Rectal smooth muscle tissue (tissue), 1 donor: ENCODE measurements at regions not wholly inside any gene's neighbourhood (a gene's known extent, or its start where the extent isn't known, plus 50 kb on each side); places are given as distances from the start of the nearest gene placed in this dataset.

Experiments
- H3K27ac ChIP-seq: one replicate; pipeline ENCODE4 v1.7.0; 2013; ENCODE audit warnings: low read depth, low read length, inconsistent platforms
- H3K27me3 ChIP-seq: one replicate; pipeline ENCODE4 v1.7.0; 2013; ENCODE audit warnings: low read length; ENCODE audit not compliant: control insufficient read depth, insufficient read depth
- H3K36me3 ChIP-seq: one replicate; pipeline ENCODE4 v1.7.0; 2013; ENCODE audit warnings: low read length; ENCODE audit not compliant: control insufficient read depth, insufficient read depth
- H3K4me1 ChIP-seq: one replicate; pipeline ENCODE4 v1.7.0; 2013; ENCODE audit warnings: low read length; ENCODE audit not compliant: control insufficient read depth, insufficient read depth
- H3K4me3 ChIP-seq: one replicate; pipeline ENCODE4 v1.7.0; 2013; ENCODE audit warnings: low read length
- H3K9ac ChIP-seq: one replicate; pipeline ENCODE4 v1.7.0; 2013; ENCODE audit warnings: low read length

GRCh38 chr5:148708854-148709253, 54.5 kb upstream of the HTR4 start:
- Histone ChIP-seq H3K4me1 (peaks cover 6% of the 10 kb centered on the region), H3K27me3 (no peaks in the 10 kb centered on the region), H3K27ac (no peak overlapping the region), H3K9ac (no peak overlapping the region), H3K36me3 (no peaks in the 10 kb centered on the region), H3K4me3 (no peak overlapping the region)

- H3K4me3 ChIP-seq: no peak overlapping the region
- no peaks in the 10 kb centered on the region for H3K36me3 ChIP-seq
- H3K4me1 ChIP-seq: peaks cover 6% of the 10 kb centered on the region
Measured at GRCh38 chr5:148711961-148712360, 57.6 kb upstream of the HTR4 start.

GRCh38 chr5:148713735-148714508, 59.6 kb upstream of the HTR4 start:
- no peaks in the 10 kb centered on the region for H3K36me3 ChIP-seq
- no peak overlapping the region for H3K4me3 ChIP-seq
- H3K9ac ChIP-seq: no peak overlapping the region

More at GRCh38 chr5:148711961-148712360, 57.6 kb upstream of the HTR4 start:
- Histone ChIP-seq H3K27me3 (no peaks in the 10 kb centered on the region), H3K9ac (no peak overlapping the region), H3K27ac (no peak overlapping the region)

GRCh38 chr5:148716716-148717115, 62.4 kb upstream of the HTR4 start:
- Histone ChIP-seq H3K27ac (no peak overlapping the region), H3K36me3 (no peaks in the 10 kb centered on the region), H3K27me3 (no peaks in the 10 kb centered on the region), H3K4me1 (no peaks in the 10 kb centered on the region), H3K4me3 (no peak overlapping the region), H3K9ac (no peak overlapping the region)

More at GRCh38 chr5:148713735-148714508, 59.6 kb upstream of the HTR4 start:
- H3K4me1 ChIP-seq: peaks cover 6% of the 10 kb centered on the region
- no peaks in the 10 kb centered on the region for H3K27me3 ChIP-seq
- H3K27ac ChIP-seq: no peak overlapping the region

GRCh38 chr5:148717668-148718067, 63.3 kb upstream of the HTR4 start:
- H3K4me3 ChIP-seq: no peak overlapping the region
- no peak overlapping the region for H3K27ac ChIP-seq
- H3K27me3 ChIP-seq: no peaks in the 10 kb centered on the region
- no peaks in the 10 kb centered on the region for H3K4me1 ChIP-seq
- no peaks in the 10 kb centered on the region for H3K36me3 ChIP-seq
- no peak overlapping the region for H3K9ac ChIP-seq

GRCh38 chr5:148719605-148720004, 65.3 kb upstream of the HTR4 start:
- Histone ChIP-seq H3K4me3 (no peak overlapping the region), H3K4me1 (no peaks in the 10 kb centered on the region), H3K27ac (no peak overlapping the region), H3K9ac (no peak overlapping the region), H3K27me3 (no peaks in the 10 kb centered on the region), H3K36me3 (no peaks in the 10 kb centered on the region)

- H3K4me1 ChIP-seq: no peaks in the 10 kb centered on the region
- H3K4me3 ChIP-seq: no peak overlapping the region
- H3K36me3 ChIP-seq: no peaks in the 10 kb centered on the region
- H3K27me3 ChIP-seq: no peaks in the 10 kb centered on the region
- no peak overlapping the region for H3K27ac ChIP-seq
- H3K9ac ChIP-seq: no peak overlapping the region
Measured at GRCh38 chr5:148720257-148720656, 65.9 kb upstream of the HTR4 start.

GRCh38 chr5:148723143-148723542, 68.8 kb upstream of the HTR4 start:
- Histone ChIP-seq H3K27me3 (no peaks in the 10 kb centered on the region), H3K4me3 (no peak overlapping the region), H3K9ac (no peak overlapping the region), H3K27ac (no peak overlapping the region), H3K4me1 (no peaks in the 10 kb centered on the region), H3K36me3 (no peaks in the 10 kb centered on the region)

- no peak overlapping the region for H3K4me3 ChIP-seq
Measured at GRCh38 chr5:148725675-148726074, 71.3 kb upstream of the HTR4 start.

GRCh38 chr5:148729182-148729581, 74.9 kb upstream of the HTR4 start:
- H3K27me3 ChIP-seq: no peaks in the 10 kb centered on the region
- no peak overlapping the region for H3K27ac ChIP-seq
- peaks cover 4% of the 10 kb centered on the region for H3K4me1 ChIP-seq
- no peak overlapping the region for H3K4me3 ChIP-seq
- no peaks in the 10 kb centered on the region for H3K36me3 ChIP-seq
- no peak overlapping the region for H3K9ac ChIP-seq

More at GRCh38 chr5:148725675-148726074, 71.3 kb upstream of the HTR4 start:
- Histone ChIP-seq H3K4me1 (peaks cover 4% of the 10 kb centered on the region), H3K27me3 (no peaks in the 10 kb centered on the region), H3K27ac (no peak overlapping the region), H3K36me3 (no peaks in the 10 kb centered on the region), H3K9ac (no peak overlapping the region)

GRCh38 chr5:148730270-148730669, 75.9 kb upstream of the HTR4 start:
- Histone ChIP-seq H3K9ac (no peak overlapping the region), H3K27me3 (no peaks in the 10 kb centered on the region), H3K36me3 (no peaks in the 10 kb centered on the region), H3K27ac (no peak overlapping the region), H3K4me1 (peaks cover 4% of the 10 kb centered on the region), H3K4me3 (no peak overlapping the region)

GRCh38 chr5:148730942-148731898, 76.9 kb upstream of the HTR4 start:
- Histone ChIP-seq H3K4me1 (peaks cover 4% of the 10 kb centered on the region), H3K4me3 (no peak overlapping the region), H3K36me3 (no peaks in the 10 kb centered on the region), H3K27ac (no peak overlapping the region), H3K9ac (no peak overlapping the region), H3K27me3 (no peaks in the 10 kb centered on the region)
